ENCODE measurements at regions not wholly inside any gene's neighbourhood (a gene's known extent, or its start where the extent isn't known, plus 50 kb on each side); places are given as distances from the start of the nearest gene placed in this dataset.

GRCh38 chr12:23462546-23462945 lies 486.9 kb downstream of the SOX5 start:
- TF ChIP-seq, protein P1, sequence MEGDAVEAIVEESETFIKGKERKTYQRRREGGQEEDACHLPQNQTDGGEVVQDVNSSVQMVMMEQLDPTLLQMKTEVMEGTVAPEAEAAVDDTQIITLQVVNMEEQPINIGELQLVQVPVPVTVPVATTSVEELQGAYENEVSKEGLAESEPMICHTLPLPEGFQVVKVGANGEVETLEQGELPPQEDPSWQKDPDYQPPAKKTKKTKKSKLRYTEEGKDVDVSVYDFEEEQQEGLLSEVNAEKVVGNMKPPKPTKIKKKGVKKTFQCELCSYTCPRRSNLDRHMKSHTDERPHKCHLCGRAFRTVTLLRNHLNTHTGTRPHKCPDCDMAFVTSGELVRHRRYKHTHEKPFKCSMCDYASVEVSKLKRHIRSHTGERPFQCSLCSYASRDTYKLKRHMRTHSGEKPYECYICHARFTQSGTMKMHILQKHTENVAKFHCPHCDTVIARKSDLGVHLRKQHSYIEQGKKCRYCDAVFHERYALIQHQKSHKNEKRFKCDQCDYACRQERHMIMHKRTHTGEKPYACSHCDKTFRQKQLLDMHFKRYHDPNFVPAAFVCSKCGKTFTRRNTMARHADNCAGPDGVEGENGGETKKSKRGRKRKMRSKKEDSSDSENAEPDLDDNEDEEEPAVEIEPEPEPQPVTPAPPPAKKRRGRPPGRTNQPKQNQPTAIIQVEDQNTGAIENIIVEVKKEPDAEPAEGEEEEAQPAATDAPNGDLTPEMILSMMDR (conservative IDR thresholded peaks at IDR 0.05; ENCODE audit: control insufficient read depth, insufficient read depth, low read depth, low read length), result no peak
- DNase-seq (ENCODE audit: low read depth), result no peak
- H3K4me3 ChIP-seq (ENCODE audit: control insufficient read depth, low read depth, low read length), result no peak overlapping the region

DNA sequence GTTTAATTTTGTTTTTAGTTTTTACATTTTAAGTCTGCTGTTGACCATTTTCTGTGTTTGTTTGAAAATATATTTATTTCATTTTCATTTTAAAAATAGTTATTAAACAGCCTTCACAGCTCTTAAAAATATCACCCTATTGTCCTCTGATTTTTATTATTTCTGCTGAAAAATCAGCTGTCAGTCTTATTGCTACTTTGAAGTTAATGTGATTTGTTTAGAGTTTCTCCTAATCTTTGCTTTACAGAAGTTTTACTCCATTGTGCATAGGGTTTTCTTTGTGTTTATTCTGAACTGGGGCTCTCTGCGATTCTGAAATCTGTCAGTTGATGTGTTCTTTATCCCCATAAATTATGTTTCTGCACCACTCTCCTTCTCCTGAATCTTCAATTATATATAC lies 486.3 kb downstream of the SOX5 start:
- TF ChIP-seq, protein P1 (conservative IDR thresholded peaks at IDR 0.05; ENCODE audit: control insufficient read depth, insufficient read depth, low read depth, low read length), result no peak
- DNase-seq (ENCODE audit: low read depth), result no peak
- H3K4me3 ChIP-seq (ENCODE audit: control insufficient read depth, low read depth, low read length), result no peak overlapping the region

- no peak for DNase-seq (ENCODE audit: low read depth)
- TF ChIP-seq, protein P1 (conservative IDR thresholded peaks at IDR 0.05; ENCODE audit: control insufficient read depth, insufficient read depth, low read depth, low read length), result no peak
- H3K4me3 ChIP-seq (ENCODE audit: control insufficient read depth, low read depth, low read length), result no peak overlapping the region
Observed at GRCh38 chr12:23464241-23464812, 485.1 kb downstream of the SOX5 start.

GRCh38 chr12:23472329-23472971 lies 477.0 kb downstream of the SOX5 start:
- TF ChIP-seq, protein P1 (conservative IDR thresholded peaks at IDR 0.05; ENCODE audit: control insufficient read depth, insufficient read depth, low read depth, low read length), result no peak
- DNase-seq (ENCODE audit: low read depth), result no peak
- no peak overlapping the region for H3K4me3 ChIP-seq (ENCODE audit: control insufficient read depth, low read depth, low read length)

DNA sequence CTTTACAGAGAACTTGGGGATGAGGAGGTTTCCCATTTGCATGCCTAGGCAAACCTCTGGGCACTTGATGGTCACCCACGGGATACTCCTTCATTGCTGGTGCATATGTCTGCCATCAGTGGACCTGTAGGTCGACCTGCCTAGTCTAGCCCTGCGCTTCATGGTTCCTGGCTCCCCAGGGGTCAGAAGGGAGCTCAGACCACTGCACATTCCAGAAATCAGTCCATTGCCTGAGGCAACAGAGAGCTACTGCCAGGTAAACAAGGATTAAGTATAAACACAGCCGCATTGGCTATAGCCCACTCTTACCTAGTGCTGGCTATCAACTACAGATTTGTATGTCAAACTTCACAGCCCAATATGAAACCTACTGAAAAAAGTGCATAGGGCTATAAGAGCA lies 476.4 kb downstream of the SOX5 start:
- TF ChIP-seq, protein P1 (conservative IDR thresholded peaks at IDR 0.05; ENCODE audit: control insufficient read depth, insufficient read depth, low read depth, low read length), result no peak
- DNase-seq (ENCODE audit: low read depth), result no peak
- no peak overlapping the region for H3K4me3 ChIP-seq (ENCODE audit: control insufficient read depth, low read depth, low read length)

DNA sequence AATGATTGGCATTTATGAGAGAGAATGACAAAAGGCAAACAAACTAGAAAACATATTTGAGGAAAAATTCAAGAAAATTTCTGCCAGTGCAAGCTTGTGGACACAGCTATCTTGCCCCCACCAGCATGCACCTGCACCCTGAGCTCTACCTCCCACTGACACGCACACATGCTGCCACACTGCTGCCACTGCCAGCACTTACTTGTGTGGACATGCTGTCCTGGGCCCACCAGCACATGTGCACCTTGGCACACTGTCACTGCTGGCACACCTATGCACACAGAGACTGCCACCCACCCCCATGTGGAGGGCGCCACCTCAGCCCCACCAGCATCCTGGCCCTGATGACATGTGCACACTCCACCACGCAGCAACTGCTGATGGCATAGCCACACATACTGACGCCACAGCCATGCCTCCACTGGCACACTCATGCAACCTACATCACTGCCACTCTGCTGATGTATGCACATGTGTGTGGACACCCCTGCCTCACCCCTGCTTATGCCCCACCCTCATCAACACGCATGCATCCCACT lies 475.0 kb downstream of the SOX5 start:
- H3K4me3 ChIP-seq (ENCODE audit: control insufficient read depth, low read depth, low read length), result no peak overlapping the region
- no peak for DNase-seq (ENCODE audit: low read depth)
- TF ChIP-seq, protein P1 (conservative IDR thresholded peaks at IDR 0.05; ENCODE audit: control insufficient read depth, insufficient read depth, low read depth, low read length), result no peak

Data from fibroblast of mammary gland (primary cell).